Inflammatory macrophage treated with lipopolysaccharide for 4 hours (primary cell): ENCODE measurements at regions not wholly inside any gene's neighbourhood (a gene's known extent, or its start where the extent isn't known, plus 50 kb on each side); places are given as distances from the start of the nearest gene placed in this dataset.
"Not testable (repeated sequence)": the region's sequence is repeated elsewhere in the genome, so short reads cannot be mapped to it uniquely, and the experiment has no call there.

Experiments
- DNase-seq: peaks from one replicate; pipeline ENCODE4 v3.0.0-alpha.2; 2020

DNA sequence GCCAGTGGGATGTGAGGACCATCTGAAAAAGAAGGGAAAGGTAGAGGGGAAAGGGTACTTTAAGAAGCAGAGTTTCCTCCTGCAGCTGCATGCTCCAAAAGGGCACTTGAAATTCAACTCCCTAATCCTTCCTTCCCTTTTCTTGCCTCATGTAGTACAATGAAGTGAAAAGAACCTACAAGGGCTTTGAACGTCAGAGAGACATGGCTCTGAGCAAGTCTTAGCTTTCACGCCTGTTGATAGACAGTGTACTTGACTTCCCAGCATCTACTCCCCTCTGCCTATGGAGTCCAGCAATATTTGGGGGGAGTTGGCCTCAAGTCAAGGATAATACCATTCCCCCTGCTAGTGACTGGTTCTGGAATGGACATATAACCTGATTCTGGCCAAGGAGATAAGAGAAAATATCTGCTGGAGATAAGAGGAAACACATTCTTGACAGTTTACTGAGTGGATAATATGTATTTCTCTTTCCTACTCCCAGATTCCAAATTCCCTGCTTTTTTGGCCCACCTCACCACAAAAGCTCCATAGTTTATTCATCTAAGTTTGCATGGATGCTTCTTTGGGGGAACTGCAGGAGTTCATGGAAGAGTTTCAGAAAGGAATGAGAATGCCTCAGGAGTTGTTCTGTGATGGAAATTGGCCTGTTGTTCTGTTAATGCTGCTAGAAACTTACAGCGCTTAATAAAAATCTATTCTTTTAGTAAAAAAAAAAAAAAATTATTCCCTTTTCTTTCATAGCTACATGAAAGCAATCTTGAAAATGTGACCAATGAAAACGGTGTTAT is 193.0 kb upstream of the TPM1 start:
- DNase-seq: no peak

DNA sequence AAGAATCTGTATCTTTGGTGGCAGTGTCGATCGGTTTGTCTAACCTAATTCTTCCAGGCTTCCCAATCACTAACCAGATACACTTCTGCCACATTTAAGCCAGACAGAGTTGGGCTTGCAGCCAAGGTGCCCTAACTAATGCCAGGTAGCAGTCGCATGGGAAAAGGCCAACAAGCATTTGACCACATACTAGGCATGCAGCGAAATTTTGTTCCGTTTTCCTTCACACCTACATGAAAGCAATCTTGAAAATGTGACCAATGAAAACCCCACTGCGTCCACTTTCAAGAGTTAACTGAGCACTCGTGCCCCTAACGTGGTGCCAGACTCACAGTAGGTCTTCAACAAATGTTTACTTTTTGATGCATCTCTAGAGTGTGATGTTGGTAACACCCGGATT is 192.2 kb upstream of the TPM1 start:
- DNase-seq: no peak

DNA sequence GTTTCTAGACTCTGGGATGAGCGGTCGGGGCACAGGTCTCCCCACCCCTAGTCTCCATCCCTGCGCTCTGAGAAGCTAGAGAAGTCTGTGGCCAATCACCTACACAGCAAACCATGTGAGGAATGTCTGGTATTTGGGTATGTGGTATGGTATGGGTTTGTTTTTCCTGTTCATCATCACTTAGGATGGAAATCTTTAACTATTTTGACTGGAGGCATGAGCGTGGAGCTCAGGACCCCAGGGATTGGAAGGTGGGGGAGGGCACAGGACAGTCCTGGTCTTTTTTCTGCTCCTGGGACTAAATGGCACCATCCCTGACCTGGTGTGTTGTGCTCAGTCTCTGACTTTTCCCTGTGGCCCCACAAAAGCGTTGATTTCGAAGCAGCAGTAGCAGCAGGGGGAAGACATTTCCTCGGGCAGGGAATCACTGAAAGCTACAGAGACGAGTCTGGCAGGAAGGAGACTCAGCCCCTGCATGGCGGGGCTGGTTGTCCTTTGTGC is 191.7 kb upstream of the TPM1 start:
- no peak for DNase-seq

DNA sequence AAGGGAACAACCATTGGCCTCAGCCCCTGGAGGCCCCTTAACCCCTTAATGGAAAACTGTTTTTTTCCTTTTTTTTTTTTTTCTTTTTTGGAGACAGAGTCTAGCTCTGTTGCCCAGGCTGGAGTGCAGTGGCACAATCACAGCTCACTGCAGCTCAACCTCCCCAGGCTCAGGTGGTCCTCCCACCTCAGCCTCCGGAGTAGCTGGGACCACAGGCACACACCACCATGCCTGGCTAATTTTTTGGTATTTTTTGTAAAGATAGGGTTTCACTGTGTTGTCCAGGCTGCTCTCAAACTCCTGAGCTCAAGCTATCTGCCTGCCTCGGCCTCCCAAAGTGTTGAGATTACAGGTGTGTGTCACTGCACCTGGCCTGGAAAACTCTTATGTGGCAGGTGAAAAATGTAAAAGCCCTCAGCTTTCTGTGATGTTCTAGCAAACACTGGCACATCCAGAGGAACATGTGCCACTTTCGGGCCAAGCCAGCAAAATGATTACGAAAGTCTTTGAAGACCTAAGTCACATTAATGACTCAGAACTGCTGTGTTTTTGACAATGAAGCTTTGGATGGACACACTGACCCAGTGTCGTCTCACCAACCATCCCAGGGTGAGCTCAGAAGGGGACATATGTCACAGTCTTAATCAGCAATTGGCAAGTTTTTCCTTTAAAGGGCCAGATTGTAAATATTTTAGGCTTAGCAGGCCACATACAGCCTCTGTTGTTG is 189.3 kb upstream of the TPM1 start:
- peak; percentile 52 for DNase-seq

DNA sequence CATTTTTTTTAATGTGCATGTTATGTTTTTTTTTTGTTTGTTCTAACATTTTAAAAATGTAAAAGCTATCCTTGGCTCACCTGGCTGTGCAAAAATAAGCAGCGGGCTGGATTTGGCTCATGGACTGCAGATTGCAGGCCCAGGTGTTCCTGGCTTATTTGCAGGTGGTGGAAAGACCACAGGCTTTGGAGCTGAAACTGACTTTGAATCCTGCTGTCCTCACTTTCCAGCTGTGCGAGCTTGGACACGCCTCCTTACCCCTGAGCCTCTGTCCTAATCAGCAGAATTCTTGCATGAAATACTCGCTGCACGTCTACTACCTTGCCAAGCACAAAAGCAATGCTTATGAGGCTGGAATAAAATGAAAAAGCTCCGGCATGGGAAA is 188.7 kb upstream of the TPM1 start:
- DNase-seq: no peak

DNA sequence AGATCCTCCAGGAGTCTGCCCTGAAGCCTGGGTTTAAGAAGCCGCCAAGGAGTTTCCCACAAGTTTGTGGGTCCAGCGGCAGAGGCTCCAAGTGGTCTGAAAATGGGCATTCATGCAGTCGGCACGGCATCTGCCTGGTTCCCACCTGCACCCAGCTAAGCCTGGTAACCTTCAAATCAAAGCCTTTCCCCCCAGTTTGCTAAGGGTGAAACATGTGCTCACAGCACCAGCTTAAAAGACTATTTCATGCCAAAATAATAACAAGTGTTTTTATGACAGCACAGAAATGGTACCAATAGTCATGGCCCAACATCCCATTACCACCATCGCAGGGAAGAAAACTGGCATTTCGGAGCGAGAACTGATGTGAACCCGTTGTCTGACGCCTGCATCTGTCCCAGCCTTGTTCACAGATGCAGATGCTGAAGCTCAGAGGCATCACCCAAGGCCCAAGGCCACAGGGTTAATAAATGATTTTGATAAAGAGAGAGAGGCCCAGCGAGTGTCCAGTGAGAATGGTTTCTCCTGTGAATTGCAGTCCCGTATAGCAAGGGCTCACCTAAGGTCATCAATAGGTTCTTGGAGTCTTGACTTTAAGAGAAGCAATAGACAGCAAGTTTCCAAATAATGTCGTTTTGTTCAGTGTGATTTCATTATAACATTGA is 188.0 kb upstream of the TPM1 start:
- no peak for DNase-seq

DNA sequence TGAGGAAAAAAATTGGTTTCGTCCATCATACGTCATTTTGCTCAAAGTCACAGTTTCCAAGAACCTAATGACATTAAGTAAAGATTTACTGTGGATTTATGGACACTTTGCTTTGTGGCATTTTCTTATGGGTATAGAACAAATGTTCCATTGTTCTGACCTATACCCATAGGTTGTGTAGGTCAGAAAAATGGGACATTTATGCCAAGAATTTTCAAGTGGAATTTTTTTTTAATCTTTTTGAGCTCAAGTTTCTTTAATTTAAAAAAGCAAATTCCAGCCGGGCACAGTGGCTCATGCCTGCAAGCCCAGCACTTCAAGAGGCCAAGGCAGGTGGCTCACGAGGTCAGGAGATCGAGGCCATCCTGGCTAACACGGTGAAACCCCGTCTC is 187.5 kb upstream of the TPM1 start:
- no peak for DNase-seq

DNA sequence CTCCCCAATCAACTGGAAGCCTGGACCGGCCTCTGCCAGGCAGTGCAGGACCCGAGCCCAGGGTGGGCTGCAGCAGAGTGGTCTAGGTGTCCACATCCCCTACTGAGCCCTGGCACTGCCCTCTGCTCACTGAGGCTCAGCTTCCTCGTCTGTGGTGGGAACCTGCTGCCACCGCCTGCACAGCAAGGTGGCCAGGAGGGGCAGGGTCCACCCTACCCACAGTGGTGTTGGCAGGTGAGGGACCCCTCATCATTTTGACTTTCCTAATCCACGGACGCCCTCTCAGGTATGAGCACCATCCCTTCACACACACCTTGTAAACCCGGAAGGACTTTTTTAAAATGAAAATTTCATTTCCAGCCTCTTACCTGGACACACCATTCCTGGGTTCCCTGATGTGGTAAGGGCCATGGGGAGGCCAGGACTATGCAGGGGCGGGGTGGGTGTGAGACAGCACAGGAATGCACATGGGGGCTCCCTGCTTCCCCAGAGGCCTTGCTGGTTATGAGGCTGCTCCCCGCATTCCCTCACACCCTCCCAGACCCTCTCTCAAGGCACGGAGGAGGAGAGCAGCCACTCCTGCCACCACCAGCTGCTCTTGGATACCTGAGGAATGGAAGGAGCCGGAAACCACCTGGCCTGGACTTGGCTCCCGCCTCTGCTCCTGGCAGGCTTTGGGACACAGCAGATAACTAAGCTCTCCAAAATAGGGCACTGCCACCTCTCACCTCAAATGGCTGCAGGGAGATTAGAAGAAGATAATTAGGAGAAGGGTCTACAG is 185.9 kb upstream of the TPM1 start:
- DNase-seq: no peak

DNA sequence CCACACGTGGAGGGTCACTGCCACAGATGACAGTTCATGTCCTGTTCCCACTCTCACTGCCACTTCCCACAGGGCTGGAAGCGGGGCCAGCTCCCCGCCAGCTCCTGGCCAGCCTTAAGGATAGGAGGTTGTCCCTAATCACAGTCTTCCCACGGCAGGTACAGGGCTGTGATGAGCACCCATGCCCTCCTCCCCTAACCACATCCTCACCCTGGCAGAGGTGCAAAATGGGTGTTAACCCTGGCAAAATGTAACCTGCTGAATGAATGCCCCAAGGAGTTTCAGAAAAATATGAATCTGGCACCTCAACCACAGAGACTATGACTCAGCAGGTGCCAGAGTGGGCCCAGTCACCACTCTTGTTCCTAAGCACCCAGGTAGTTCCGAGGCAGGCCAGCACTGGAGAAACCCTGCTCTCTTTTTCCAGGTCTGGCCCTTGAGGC is 185.1 kb upstream of the TPM1 start:
- no peak for DNase-seq

DNA sequence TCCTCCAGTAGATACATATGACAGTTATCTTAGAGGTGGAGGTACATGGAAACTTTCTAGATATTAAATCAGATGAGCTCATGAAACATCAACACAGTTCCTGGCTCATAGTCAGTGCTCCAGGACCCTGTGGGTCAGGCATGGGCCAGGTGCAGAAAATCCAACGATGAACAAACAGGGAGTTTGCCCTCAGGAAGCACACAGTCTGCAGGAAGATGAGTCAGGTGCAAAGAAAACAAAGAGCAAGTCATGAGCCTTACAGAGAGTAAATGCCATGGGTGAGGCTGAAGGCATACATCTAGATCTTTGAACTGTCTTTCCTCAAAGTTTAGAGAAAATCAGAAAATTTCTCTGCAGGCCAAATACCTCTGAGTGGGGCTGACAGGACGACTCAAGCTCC is 184.2 kb upstream of the TPM1 start:
- no peak for DNase-seq

DNA sequence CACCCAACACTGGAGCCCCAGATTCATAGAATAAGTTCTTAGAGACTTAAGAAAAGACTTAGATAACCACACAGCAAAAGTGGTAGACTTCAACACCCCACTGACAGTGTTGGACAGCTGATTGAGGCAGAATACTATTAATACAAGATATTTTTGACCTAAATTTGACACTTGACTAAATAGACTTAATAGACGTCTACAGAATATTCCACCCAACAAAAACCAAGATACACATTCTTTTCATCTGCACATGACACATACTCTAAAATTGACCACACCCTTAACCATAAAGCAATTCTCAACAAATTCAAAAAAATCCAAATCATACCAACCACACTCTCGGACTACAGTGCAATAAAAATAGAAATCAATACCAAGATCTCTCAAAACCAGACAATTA is 179.8 kb upstream of the TPM1 start:
- no peak for DNase-seq

DNA sequence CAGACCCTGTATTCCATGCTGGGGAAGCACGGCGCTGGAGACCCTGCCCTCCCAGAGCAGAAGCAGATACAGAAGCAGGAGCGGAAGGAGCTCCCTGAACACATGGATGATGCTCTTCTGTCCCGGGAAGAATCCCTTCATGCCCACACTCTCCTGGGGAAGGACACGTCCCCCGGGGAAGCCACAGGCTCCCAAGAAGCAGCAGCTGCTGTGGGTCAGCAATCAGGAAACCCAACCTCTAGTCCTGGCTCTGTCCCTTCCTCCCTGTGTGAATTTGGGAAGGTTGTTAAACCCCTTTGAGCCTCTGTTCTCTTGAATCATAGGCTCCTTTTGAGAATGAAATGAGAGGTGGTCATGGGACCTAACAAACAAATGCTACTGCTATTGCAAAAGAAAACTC is 176.2 kb upstream of the TPM1 start:
- DNase-seq: no peak

DNA sequence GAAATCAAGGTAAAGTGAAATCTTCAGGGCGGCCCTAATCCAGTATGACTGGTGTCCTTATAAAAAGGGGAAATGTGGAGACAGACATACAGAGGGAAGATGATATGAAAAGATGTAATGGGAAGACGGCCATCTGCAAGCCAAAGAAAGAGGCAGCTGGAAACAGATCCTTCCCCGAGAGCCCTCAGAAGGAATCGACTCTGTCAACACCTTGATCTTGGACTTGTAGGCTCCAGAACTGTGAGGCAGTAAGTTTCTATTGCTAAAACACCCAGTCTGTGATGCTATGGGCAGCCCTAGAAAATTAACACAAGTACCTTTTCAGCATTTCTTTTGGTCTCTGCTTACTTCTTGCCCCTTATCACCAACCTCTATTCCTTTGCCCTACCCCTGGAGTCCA is 174.7 kb upstream of the TPM1 start:
- DNase-seq: no peak

DNA sequence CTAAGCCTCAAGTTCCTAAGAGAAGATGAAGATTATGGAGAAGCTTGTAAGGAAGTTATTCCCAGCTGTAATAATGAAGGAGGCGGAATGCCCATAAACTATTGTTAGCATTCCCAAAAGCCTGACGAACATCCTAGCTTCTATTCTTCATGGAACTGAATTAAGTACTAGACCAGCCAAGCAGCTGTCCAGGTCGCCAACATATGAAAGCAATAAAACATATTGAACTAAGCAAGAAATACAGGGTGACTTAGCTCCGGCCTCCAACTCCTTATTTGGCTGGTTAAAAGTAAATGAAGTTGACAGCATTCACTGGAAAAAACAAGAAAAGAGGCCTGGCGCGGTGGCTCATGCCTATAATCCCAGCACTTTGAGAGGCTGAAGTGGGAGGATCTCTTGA is 174.0 kb upstream of the TPM1 start:
- no peak for DNase-seq

DNA sequence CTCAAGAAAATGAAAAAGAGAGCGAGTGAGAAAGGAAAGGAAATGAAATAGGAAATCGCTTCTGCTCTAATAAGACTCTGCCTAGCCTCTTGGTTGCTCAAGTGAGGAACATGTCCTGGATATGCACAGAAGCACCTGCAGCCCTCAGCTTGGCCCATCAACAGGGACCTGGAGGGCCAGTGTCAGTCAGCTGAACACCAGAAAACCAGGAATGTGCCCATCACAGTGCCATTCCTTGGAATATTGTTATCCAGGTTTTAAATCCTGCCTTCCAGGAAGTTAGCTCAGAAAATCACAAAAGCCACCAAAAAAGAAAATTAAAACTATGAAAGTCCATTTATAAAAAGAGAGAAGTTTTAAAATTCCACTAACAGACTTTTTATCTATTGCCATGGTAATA is 173.4 kb upstream of the TPM1 start:
- no peak for DNase-seq

DNA sequence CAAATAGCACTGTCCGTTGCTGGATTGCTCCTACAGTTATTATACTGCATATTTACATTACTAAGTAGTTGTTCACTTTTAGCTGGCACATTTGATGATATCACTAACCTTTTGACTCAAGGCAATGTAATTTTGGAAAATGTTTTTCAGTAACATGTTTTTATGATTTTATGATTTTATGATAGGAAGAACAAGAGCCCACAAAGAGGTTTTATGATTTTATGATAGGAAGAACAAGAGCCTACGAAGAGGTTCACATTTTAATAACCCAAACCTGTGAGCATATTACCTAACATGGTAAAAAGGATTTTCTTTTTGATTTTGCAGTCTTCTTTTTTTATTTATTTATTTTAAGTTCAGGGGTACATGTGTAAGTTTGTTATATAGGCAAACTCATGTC is 172.3 kb upstream of the TPM1 start:
- no peak for DNase-seq

DNA sequence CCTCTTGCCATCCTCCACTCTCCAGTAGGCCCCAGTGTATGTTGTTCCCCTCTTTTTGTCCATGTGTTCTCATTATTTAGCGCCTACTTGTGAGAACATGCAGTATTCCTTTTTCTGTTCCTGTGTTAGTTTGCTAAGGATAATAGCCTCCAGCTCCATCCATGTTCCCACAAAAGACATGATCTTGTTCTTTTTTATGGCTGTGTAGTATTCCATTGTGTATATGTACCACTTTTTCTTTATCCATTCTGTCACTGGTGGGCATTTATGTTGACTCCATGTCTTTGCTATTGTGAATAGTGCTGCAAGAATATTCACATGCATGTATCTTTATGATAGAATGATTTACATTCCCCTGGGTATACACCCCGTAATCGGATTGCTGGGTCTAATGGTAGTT is 171.8 kb upstream of the TPM1 start:
- not testable (repeated sequence) for DNase-seq

DNA sequence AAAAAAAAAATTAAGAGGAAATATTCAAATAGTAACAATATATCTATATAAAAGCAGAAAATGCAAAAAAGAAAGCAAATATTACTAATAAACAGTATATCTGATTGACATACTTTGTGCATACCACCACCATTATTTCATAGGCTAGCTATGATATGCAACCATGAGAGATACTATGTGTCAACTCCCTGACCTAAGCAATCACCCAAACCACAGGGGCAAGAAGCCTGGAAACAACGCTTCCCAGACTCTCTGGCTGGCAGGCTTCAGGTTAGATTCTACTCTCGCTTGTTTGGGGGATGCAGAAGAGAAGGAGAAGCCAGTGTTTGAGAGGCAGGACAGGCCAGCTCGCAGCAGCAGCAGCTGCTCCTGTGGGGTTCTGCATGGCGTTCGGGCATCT is 169.3 kb upstream of the TPM1 start:
- DNase-seq: no peak

DNA sequence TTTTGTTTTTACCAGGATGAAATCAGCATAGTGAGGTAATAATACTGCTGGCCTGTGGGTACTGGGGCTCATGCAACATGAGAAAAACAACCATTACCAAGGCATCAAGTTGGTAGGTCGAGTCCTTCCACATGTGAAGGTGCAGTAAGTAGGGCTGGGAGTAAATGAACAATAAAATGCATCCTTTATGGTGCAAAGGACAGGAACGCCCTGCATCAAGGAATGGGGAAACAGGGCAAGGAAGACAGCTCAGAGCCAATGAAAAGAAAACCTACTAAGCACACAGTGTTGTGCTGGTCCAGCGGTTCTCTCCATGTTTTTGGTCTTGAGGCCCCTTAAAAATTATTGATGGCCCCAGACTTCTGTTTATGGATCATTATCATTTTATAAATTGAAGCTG is 168.5 kb upstream of the TPM1 start:
- DNase-seq: no peak

DNA sequence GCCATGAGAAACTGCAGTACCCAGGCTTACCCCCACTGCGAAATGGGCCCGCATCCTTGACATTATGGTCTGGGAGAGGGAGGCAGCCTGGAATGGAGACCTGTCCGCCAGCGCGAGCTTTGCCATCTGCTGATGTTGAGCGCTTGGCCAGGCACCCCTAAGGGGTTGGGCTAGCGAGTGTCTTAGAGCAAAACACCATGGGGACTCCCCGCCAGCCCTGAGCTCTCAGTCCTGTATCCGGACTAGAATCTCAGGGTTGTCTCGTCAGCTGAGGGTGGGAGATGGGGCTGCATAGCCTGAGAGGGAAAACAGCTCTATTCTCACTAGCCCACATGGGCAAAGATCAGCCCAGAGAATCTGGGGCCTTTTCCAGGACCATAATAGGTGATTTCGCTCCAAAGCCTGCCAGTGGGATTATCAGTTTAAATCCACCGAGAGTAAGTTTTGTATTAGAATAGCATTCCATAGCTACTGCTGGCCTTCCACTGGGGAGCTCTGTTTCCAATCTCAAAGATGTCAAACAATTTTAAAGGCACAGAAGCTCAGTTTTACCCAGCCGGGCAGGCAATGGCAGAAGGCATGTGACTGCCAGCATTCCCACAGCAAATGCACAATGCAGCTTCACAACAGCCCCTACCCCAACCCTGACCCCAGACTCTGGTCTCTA is 167.5 kb upstream of the TPM1 start:
- no peak for DNase-seq

DNA sequence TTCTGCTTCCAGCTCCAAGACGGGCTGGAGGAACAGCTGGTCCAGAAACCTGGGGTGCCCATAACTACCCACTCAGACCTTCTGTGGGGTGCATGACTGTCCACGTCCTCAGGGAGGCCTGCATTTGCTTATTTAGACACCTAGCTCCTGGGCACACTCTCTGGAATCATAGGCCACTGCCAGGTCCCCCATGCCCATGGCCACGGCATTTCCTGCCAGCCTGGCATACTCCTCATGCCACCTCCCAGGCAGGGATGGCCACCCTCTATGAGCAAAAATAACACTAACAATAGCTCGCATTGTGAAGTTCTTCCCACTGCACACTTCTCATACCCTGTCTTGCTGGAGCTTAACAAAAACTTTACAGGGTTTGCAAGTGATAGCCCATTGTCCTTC is 166.9 kb upstream of the TPM1 start:
- no peak for DNase-seq

DNA sequence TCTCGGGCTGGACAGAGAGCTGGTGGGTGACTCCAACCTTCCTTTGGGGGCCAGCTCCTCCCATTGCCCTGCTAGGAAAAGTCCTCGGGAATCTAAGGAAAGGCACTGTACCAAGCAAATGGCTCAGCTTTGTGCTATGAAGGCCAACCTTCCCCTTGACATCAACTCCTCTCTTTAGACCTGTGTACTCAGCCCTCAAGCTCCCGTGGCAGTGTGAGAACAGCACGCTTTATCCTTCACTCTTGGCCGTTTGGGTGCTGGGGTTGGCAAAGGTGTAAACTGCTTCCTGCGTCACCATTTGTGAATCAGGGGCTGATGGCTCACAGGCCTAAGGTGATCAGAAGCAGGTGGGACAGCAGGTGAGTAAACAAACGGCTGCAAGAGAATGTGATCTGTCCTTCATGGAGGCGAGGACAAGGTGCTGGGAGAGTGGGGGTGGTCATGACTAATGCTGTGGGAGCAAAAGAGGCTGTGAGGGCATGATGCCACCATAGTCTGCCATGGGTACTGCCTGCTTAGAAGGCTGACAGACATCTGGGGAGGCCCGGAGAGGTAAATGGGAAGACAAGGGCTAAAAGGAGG is 165.2 kb upstream of the TPM1 start:
- no peak for DNase-seq
